Astrocyte (in vitro differentiated cells and primary cell): ENCODE measurements at regions not wholly inside any gene's neighbourhood (a gene's known extent, or its start where the extent isn't known, plus 50 kb on each side); places are given as distances from the start of the nearest gene placed in this dataset.

ENCODE experiments used
- DNase-seq: peaks from one replicate; pipeline ENCODE4 v3.0.0-alpha.2; 2010; ENCODE audit warnings: low read depth
- FAIRE-seq: peaks from 2 replicates; lab custom pipeline; 2011; peaks lifted over from hg19 to GRCh38; lab: Jason Lieb, UNC
- H2AFZ ChIP-seq: 2 replicates; pipeline ENCODE4 v1.6.0; 2012; ENCODE audit warnings: low read depth, low read length, inconsistent platforms
- H3K27ac ChIP-seq: 2 replicates; pipeline ENCODE4 v1.5.1; 2011; ENCODE audit warnings: low read depth, low read length, inconsistent platforms
- H3K27me3 ChIP-seq: 2 replicates; pipeline ENCODE4 v1.6.0; 2011; ENCODE audit warnings: low read length, inconsistent platforms; ENCODE audit not compliant: insufficient read depth
- H3K36me3 ChIP-seq: 2 replicates; pipeline ENCODE4 v1.5.1; 2011; ENCODE audit warnings: low read length, inconsistent platforms; ENCODE audit not compliant: insufficient read depth
- H3K4me1 ChIP-seq: 2 replicates; pipeline ENCODE4 v1.5.1; 2011; ENCODE audit warnings: low read length, inconsistent platforms; ENCODE audit not compliant: insufficient read depth
- H3K4me2 ChIP-seq: 2 replicates; pipeline ENCODE4 v1.6.0; 2012; ENCODE audit warnings: low read length, inconsistent platforms
- H3K4me3 ChIP-seq: 2 replicates; pipeline ENCODE4 v1.5.1; 2011; ENCODE audit warnings: low read depth, mild to moderate bottlenecking, low read length, inconsistent platforms; ENCODE audit not compliant: insufficient read depth
- H3K79me2 ChIP-seq: 2 replicates; pipeline ENCODE4 v1.6.0; 2012; ENCODE audit warnings: mild to moderate bottlenecking, low read length, inconsistent platforms; ENCODE audit not compliant: insufficient read depth
- H3K9ac ChIP-seq: 2 replicates; pipeline ENCODE4 v1.6.0; 2012; ENCODE audit warnings: mild to moderate bottlenecking, low read length, inconsistent platforms
- H3K9me3 ChIP-seq: 2 replicates; pipeline ENCODE4 v1.5.1; 2012; ENCODE audit warnings: low read depth, mild to moderate bottlenecking, low read length, inconsistent platforms; ENCODE audit not compliant: insufficient read depth
- H4K20me1 ChIP-seq: 2 replicates; pipeline ENCODE4 v1.6.0; 2012; ENCODE audit warnings: low read length, inconsistent platforms; ENCODE audit not compliant: insufficient read depth
- H3K27ac Mint-ChIP-seq: one replicate; pipeline ENCODE4 v1.8.0; 2021; ENCODE audit warnings: mild to moderate bottlenecking, mixed read lengths; ENCODE audit not compliant: unreplicated experiment
- H3K27me3 Mint-ChIP-seq: one replicate; pipeline ENCODE4 v1.8.0; 2021; ENCODE audit warnings: low read depth, mixed read lengths; ENCODE audit not compliant: unreplicated experiment
- H3K36me3 Mint-ChIP-seq: one replicate; pipeline ENCODE4 v1.8.0; 2021; ENCODE audit warnings: low read depth, mixed read lengths; ENCODE audit not compliant: unreplicated experiment
- H3K4me1 Mint-ChIP-seq: one replicate; pipeline ENCODE4 v1.8.0; 2021; ENCODE audit warnings: low read depth, mixed read lengths; ENCODE audit not compliant: unreplicated experiment
- H3K4me3 Mint-ChIP-seq: one replicate; pipeline ENCODE4 v1.8.0; 2021; ENCODE audit warnings: mild to moderate bottlenecking, moderate library complexity, mixed read lengths; ENCODE audit not compliant: unreplicated experiment
- H3K9me3 Mint-ChIP-seq: one replicate; pipeline ENCODE4 v1.8.0; 2021; ENCODE audit warnings: mild to moderate bottlenecking, mixed read lengths; ENCODE audit not compliant: unreplicated experiment
- EZH2 ChIP-seq: IDR thresholded peaks from 2 replicates; pipeline ENCODE4 v1.6.1; 2012; ENCODE audit warnings: mild to moderate bottlenecking, low read length, inconsistent platforms; ENCODE audit not compliant: insufficient read depth
- TF ChIP-seq, protein P1 (sequence below): IDR thresholded peaks from 2 replicates; pipeline ENCODE4 v1.5.1; 2011; ENCODE audit warnings: low read depth, mild to moderate bottlenecking, inconsistent platforms, low read length, moderate library complexity; ENCODE audit not compliant: insufficient read depth

DNA sequence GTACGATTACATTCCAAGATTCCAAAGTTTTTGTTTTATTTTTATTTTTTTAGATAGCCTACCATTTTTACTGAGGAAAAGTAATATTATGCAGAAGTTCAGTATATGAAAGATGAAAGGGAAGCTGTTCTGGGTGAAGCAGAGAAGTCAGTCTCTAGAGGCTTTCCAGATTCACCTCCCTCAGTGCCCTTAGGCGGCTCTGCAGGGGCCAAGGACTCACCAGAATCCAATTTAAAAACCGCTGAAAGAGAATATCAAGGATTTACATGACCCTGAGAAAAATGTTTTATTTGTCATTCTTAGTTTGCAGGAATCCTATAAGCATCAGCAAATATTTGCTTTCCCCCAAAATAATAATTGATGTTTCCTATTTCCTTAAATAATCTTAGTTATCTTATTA is 1084.6 kb upstream of the ARRDC3 start:
- Mint-ChIP-seq H3K4me3 (no peak overlapping the region), H3K27me3 (no peaks in the 10 kb centered on the region), H3K27ac (no peak overlapping the region), H3K36me3 (no peaks in the 10 kb centered on the region), H3K4me1 (no peaks in the 10 kb centered on the region), H3K9me3 (no peaks in the 10 kb centered on the region)
- Histone ChIP-seq H3K4me2 (no peak overlapping the region), H3K79me2 (no peaks in the 10 kb centered on the region), H3K27ac (no peak overlapping the region), H3K9ac (no peak overlapping the region), H3K36me3 (no peaks in the 10 kb centered on the region), H3K27me3 (no peaks in the 10 kb centered on the region), H2AFZ (no peak overlapping the region), H3K4me1 (no peaks in the 10 kb centered on the region), H4K20me1 (no peaks in the 10 kb centered on the region), H3K4me3 (no peak overlapping the region), H3K9me3 (no peaks in the 10 kb centered on the region)
- FAIRE-seq (no peak), DNase-seq (no peak)
- TF ChIP-seq, protein P1, sequence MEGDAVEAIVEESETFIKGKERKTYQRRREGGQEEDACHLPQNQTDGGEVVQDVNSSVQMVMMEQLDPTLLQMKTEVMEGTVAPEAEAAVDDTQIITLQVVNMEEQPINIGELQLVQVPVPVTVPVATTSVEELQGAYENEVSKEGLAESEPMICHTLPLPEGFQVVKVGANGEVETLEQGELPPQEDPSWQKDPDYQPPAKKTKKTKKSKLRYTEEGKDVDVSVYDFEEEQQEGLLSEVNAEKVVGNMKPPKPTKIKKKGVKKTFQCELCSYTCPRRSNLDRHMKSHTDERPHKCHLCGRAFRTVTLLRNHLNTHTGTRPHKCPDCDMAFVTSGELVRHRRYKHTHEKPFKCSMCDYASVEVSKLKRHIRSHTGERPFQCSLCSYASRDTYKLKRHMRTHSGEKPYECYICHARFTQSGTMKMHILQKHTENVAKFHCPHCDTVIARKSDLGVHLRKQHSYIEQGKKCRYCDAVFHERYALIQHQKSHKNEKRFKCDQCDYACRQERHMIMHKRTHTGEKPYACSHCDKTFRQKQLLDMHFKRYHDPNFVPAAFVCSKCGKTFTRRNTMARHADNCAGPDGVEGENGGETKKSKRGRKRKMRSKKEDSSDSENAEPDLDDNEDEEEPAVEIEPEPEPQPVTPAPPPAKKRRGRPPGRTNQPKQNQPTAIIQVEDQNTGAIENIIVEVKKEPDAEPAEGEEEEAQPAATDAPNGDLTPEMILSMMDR, result no peak
- no peak for TF ChIP-seq EZH2

DNA sequence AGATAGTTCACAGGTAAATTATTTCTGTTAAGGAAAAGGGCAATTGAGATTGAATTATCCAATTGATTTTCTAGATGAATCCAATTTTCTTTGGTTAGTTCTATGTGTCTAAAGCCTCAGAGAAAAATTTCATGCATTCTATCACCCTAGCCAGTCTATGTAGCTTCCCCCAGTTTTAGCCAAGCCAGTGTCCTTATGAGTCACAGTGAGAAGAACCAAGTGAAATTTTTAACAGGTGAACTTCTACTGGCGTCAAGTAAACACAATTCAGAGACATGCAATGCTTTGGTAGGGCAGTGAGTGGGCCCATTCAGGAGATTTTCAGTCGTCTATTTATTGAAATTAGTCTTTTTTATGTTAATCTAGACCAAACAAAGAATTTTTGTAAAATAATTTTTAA is 1077.4 kb upstream of the ARRDC3 start:
- Histone ChIP-seq H3K9ac (no peak overlapping the region), H3K4me2 (no peak overlapping the region), H3K4me3 (no peak overlapping the region), H3K9me3 (no peaks in the 10 kb centered on the region), H4K20me1 (no peaks in the 10 kb centered on the region), H3K4me1 (no peaks in the 10 kb centered on the region), H3K27me3 (no peaks in the 10 kb centered on the region), H2AFZ (no peak overlapping the region), H3K27ac (no peak overlapping the region), H3K79me2 (no peaks in the 10 kb centered on the region), H3K36me3 (no peaks in the 10 kb centered on the region)
- DNase-seq (no peak), FAIRE-seq (no peak)
- TF ChIP-seq EZH2, result no peak
- TF ChIP-seq, protein P1, result no peak
- Mint-ChIP-seq H3K4me1 (no peaks in the 10 kb centered on the region), H3K27me3 (no peaks in the 10 kb centered on the region), H3K9me3 (no peaks in the 10 kb centered on the region), H3K4me3 (no peak overlapping the region), H3K27ac (no peak overlapping the region), H3K36me3 (no peaks in the 10 kb centered on the region)

DNA sequence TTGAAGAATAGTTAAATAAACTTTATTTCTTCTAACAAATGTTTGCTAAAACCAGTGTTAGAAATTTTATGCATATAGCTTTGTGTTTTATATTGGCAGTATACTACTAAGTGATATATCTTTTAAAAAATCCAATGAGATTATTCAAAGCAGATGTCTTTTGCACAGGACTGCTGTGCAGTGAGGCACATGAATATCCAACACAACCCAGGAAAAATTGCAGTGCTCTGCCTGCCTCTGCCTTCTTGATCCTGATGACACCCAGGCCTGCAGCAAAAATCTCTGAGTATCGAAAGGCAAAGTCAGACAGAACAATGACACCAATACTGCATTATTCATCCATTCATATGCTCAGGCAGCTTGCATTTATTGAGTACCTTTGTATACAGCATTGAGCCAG is 1076.5 kb upstream of the ARRDC3 start:
- Histone ChIP-seq H3K9ac (no peak overlapping the region), H3K36me3 (no peaks in the 10 kb centered on the region), H3K4me3 (no peak overlapping the region), H3K27ac (no peak overlapping the region), H4K20me1 (no peaks in the 10 kb centered on the region), H3K4me1 (no peaks in the 10 kb centered on the region), H3K27me3 (no peaks in the 10 kb centered on the region), H3K4me2 (no peak overlapping the region), H3K79me2 (no peaks in the 10 kb centered on the region), H3K9me3 (no peaks in the 10 kb centered on the region), H2AFZ (no peak overlapping the region)
- TF ChIP-seq, protein P1, result no peak
- TF ChIP-seq EZH2, result no peak
- Mint-ChIP-seq H3K27me3 (no peaks in the 10 kb centered on the region), H3K27ac (no peak overlapping the region), H3K36me3 (no peaks in the 10 kb centered on the region), H3K4me1 (no peaks in the 10 kb centered on the region), H3K4me3 (no peak overlapping the region), H3K9me3 (no peaks in the 10 kb centered on the region)
- FAIRE-seq, result no peak
- DNase-seq, result no peak
